ENCODE measurements at regions not wholly inside any gene's neighbourhood (a gene's known extent, or its start where the extent isn't known, plus 50 kb on each side); places are given as distances from the start of the nearest gene placed in this dataset.

GRCh38 chr16:14356064-14356463 is 274.0 kb downstream of the PARN start (continued):
- TF ChIP-seq, protein P1, sequence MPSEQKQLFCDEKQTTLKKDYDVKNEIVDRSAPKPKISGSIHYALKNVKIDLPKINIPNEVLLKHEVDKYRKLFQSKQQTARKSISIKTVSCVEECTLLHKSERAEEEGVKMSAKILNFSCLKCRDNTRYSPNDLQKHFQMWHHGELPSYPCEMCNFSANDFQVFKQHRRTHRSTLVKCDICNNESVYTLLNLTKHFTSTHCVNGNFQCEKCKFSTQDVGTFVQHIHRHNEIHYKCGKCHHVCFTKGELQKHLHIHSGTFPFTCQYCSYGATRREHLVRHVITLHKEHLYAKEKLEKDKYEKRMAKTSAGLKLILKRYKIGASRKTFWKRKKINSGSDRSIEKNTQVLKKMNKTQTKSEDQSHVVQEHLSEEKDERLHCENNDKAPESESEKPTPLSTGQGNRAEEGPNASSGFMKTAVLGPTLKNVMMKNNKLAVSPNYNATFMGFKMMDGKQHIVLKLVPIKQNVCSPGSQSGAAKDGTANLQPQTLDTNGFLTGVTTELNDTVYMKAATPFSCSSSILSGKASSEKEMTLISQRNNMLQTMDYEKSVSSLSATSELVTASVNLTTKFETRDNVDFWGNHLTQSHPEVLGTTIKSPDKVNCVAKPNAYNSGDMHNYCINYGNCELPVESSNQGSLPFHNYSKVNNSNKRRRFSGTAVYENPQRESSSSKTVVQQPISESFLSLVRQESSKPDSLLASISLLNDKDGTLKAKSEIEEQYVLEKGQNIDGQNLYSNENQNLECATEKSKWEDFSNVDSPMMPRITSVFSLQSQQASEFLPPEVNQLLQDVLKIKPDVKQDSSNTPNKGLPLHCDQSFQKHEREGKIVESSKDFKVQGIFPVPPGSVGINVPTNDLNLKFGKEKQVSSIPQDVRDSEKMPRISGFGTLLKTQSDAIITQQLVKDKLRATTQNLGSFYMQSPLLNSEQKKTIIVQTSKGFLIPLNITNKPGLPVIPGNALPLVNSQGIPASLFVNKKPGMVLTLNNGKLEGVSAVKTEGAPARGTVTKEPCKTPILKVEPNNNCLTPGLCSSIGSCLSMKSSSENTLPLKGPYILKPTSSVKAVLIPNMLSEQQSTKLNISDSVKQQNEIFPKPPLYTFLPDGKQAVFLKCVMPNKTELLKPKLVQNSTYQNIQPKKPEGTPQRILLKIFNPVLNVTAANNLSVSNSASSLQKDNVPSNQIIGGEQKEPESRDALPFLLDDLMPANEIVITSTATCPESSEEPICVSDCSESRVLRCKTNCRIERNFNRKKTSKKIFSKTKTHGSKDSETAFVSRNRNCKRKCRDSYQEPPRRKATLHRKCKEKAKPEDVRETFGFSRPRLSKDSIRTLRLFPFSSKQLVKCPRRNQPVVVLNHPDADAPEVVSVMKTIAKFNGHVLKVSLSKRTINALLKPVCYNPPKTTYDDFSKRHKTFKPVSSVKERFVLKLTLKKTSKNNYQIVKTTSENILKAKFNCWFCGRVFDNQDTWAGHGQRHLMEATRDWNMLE (tag by site-specific recombination; conservative IDR thresholded peaks at IDR 0.05; ENCODE audit: low read depth) = no peak
- TF ChIP-seq, protein P2, sequence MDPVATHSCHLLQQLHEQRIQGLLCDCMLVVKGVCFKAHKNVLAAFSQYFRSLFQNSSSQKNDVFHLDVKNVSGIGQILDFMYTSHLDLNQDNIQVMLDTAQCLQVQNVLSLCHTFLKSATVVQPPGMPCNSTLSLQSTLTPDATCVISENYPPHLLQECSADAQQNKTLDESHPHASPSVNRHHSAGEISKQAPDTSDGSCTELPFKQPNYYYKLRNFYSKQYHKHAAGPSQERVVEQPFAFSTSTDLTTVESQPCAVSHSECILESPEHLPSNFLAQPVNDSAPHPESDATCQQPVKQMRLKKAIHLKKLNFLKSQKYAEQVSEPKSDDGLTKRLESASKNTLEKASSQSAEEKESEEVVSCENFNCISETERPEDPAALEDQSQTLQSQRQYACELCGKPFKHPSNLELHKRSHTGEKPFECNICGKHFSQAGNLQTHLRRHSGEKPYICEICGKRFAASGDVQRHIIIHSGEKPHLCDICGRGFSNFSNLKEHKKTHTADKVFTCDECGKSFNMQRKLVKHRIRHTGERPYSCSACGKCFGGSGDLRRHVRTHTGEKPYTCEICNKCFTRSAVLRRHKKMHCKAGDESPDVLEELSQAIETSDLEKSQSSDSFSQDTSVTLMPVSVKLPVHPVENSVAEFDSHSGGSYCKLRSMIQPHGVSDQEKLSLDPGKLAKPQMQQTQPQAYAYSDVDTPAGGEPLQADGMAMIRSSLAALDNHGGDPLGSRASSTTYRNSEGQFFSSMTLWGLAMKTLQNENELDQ (tag by site-specific recombination; IDR thresholded peaks at IDR 0.05; ENCODE audit: low read depth) = no peak
- TF ChIP-seq ZNF157 (tag by site-specific recombination; IDR thresholded peaks at IDR 0.05) (no peak), ZNF221 (tag by site-specific recombination; IDR thresholded peaks at IDR 0.05; ENCODE audit: borderline replicate concordance) (no peak), ZNF561 (tag by site-specific recombination; IDR thresholded peaks at IDR 0.05; ENCODE audit: borderline replicate concordance) (no peak), ZNF423 (tag by site-specific recombination; IDR thresholded peaks at IDR 0.05) (no peak), GFI1B (tag by site-specific recombination; IDR thresholded peaks at IDR 0.05) (no peak), ZBTB7A (tag by site-specific recombination; IDR thresholded peaks at IDR 0.05; ENCODE audit: low read depth) (no peak), ZNF211 (tag by site-specific recombination; IDR thresholded peaks at IDR 0.05; ENCODE audit: low read depth) (no peak), ZNF394 (tag by site-specific recombination; IDR thresholded peaks at IDR 0.05; ENCODE audit: borderline replicate concordance) (no peak)

- Histone ChIP-seq H3K9me3 (ENCODE audit: control insufficient read depth, insufficient read depth, low read depth, low read length) (no peaks in the 10 kb centered on the region), H3K36me3 (ENCODE audit: control insufficient read depth in 2 of 2, insufficient read depth in 1 of 2, low read length in 2 of 2) (no peaks in the 10 kb centered on the region), H3K4me3 (ENCODE audit: low read depth, low read length) (no peak overlapping the region), H3K27ac (ENCODE audit: extremely low read depth, low read depth, low read length) (no peak overlapping the region), H3K4me1 (ENCODE audit: control insufficient read depth, insufficient read depth, low read length) (no peaks in the 10 kb centered on the region)
- TF ChIP-seq, protein P3, sequence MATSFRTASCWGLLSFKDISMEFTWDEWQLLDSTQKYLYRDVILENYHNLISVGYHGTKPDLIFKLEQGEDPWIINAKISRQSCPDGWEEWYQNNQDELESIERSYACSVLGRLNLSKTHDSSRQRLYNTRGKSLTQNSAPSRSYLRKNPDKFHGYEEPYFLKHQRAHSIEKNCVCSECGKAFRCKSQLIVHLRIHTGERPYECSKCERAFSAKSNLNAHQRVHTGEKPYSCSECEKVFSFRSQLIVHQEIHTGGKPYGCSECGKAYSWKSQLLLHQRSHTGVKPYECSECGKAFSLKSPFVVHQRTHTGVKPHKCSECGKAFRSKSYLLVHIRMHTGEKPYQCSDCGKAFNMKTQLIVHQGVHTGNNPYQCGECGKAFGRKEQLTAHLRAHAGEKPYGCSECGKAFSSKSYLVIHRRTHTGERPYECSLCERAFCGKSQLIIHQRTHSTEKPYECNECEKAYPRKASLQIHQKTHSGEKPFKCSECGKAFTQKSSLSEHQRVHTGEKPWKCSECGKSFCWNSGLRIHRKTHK (tag by site-specific recombination; IDR thresholded peaks at IDR 0.05) = no peak
- TF ChIP-seq ZNF394 (tag by site-specific recombination; IDR thresholded peaks at IDR 0.05; ENCODE audit: borderline replicate concordance) = no peak
- 0 out of 2 replicates have a peak, but pooled peaks have one; percentile 44 for TF ChIP-seq WT1 (tag by site-specific recombination; IDR thresholded peaks at IDR 0.05)
- no peak for TF ChIP-seq ZNF843 (tag by site-specific recombination; IDR thresholded peaks at IDR 0.05)
- TF ChIP-seq RBAK (tag by site-specific recombination; IDR thresholded peaks at IDR 0.05) = no peak
- no peak for TF ChIP-seq EGR2 (tag by site-specific recombination; IDR thresholded peaks at IDR 0.05; ENCODE audit: low read depth)
- no peak for TF ChIP-seq ZNF223 (tag by site-specific recombination; IDR thresholded peaks at IDR 0.05)
- no peak for TF ChIP-seq ZIC2 (tag by site-specific recombination; IDR thresholded peaks at IDR 0.05)
- TF ChIP-seq ZNF837 (tag by site-specific recombination; IDR thresholded peaks at IDR 0.05) = no peak
- no peak for TF ChIP-seq ZNF600 (tag by site-specific recombination; IDR thresholded peaks at IDR 0.05)
- TF ChIP-seq PRDM1 (tag by site-specific recombination; IDR thresholded peaks at IDR 0.05) = no peak
- TF ChIP-seq ZNF175 (tag by site-specific recombination; IDR thresholded peaks at IDR 0.05) = no peak
- TF ChIP-seq ZBTB1 (tag by site-specific recombination; IDR thresholded peaks at IDR 0.05) = no peak
- TF ChIP-seq ZNF768 (tag by site-specific recombination; IDR thresholded peaks at IDR 0.05) = 0 out of 2 replicates have a peak, but pooled peaks have one; percentile 10
- TF ChIP-seq KLF17 (tag by site-specific recombination; IDR thresholded peaks at IDR 0.05) = 0 out of 2 replicates have a peak, but pooled peaks have one; percentile 30
- no peak for TF ChIP-seq ZNF354C (tag by site-specific recombination; IDR thresholded peaks at IDR 0.05; ENCODE audit: borderline replicate concordance, low read depth)
- no peak for TF ChIP-seq ZNF580 (tag by site-specific recombination; IDR thresholded peaks at IDR 0.05)
- ChIA-PET POLR2A (interaction anchor here (0.6 kb wide), 1 partner anchor 54 kb away, joined by 4 read pairs; no protein-coding TSS in a partner anchor), CTCF (no interaction called here)
These were observed 275.3 kb downstream of the PARN start for GRCh38 chr16:14354561-14355351.

Data from HEK293 (cell line).